RWPE1 (cell line): ENCODE measurements at regions not wholly inside any gene's neighbourhood (a gene's known extent, or its start where the extent isn't known, plus 50 kb on each side); places are given as distances from the start of the nearest gene placed in this dataset.
"Not testable (repeated sequence)": the region's sequence is repeated elsewhere in the genome, so short reads cannot be mapped to it uniquely, and the experiment has no call there.

Source experiments
- CTCF ChIA-PET: fragments of 350-600 bp; sonication (Branson Sonifier 250); formaldehyde crosslinking; extraction: SDS; loops from one replicate; lab custom pipeline; 2021; lab: Yijun Ruan, JAX
- POLR2A ChIA-PET: fragments of 400-600 bp; formaldehyde crosslinking; extraction: SDS; loops from one replicate; lab custom pipeline; 2020; ENCODE audit warnings: antibody characterized with exemption; ENCODE audit not compliant: low non-redundant PET; lab: Yijun Ruan, JAX
- DNase-seq: peaks from one replicate; pipeline ENCODE4 v3.0.0; 2012; ENCODE audit warnings: low spot score
- H3K27ac ChIP-seq: fragments of 450-650 bp; 2 replicates; pipeline ENCODE4 v1.5.1; 2017
- TF ChIP-seq, protein P1 (sequence below): fragments of 450-650 bp; conservative IDR thresholded peaks from 2 replicates; pipeline ENCODE4 v1.5.1; 2017; ENCODE audit warnings: low read depth, mild to moderate bottlenecking

DNA sequence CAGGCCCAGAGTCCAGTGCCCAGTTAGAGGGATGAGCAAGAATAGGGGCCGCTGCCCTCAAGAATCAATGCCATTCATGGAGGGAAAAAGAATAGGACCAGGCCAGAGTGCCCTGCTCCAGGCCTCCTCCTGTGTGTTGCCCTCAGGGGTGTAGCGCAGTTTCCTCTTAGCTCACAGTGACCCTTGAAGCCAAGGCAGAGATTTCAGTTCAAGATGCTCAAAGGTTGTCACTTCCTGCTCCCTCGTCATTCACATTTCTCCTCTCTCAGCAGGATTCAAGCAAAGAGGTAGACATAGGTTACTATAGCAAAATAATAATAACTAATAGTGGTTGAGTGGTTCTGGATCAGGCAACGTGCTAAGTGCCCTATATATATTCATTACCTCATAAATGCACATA is 55.1 kb upstream of the PELI2 start:
- no peak for DNase-seq
- no peak overlapping the region for H3K27ac ChIP-seq
- CTCF ChIA-PET: no interaction called here
- POLR2A ChIA-PET: no interaction called here
- TF ChIP-seq, protein P1, sequence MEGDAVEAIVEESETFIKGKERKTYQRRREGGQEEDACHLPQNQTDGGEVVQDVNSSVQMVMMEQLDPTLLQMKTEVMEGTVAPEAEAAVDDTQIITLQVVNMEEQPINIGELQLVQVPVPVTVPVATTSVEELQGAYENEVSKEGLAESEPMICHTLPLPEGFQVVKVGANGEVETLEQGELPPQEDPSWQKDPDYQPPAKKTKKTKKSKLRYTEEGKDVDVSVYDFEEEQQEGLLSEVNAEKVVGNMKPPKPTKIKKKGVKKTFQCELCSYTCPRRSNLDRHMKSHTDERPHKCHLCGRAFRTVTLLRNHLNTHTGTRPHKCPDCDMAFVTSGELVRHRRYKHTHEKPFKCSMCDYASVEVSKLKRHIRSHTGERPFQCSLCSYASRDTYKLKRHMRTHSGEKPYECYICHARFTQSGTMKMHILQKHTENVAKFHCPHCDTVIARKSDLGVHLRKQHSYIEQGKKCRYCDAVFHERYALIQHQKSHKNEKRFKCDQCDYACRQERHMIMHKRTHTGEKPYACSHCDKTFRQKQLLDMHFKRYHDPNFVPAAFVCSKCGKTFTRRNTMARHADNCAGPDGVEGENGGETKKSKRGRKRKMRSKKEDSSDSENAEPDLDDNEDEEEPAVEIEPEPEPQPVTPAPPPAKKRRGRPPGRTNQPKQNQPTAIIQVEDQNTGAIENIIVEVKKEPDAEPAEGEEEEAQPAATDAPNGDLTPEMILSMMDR: no peak

DNA sequence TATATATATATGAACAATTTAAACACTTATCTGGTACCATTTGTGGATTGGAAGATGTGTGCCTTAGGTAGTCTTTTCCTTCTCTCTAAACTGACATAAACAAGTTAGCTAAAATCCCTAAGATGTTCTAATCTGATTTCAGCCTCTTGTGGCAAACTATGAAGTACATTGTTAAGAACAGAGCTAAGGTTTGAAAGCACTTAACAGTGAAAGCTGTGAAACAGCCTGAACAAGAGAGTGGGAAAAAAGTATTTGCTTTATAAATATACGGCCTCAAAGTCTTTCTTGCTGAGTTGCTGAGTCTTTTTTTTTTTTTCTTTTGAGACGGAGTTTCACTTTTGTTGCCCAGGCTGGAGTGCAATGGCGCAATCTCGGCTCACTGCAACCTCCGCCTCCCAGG is 53.7 kb upstream of the PELI2 start:
- ChIA-PET CTCF (interaction anchor here (0.6 to 0.7 kb wide), 2 partner anchors 15 to 94 kb away, joined by 4 to 5 read pairs; no protein-coding TSS in a partner anchor), POLR2A (no interaction called here)
- TF ChIP-seq, protein P1: no peak
- DNase-seq: no peak
- H3K27ac ChIP-seq: no peak overlapping the region

- POLR2A ChIA-PET, CTCF ChIA-PET, H3K27ac ChIP-seq, DNase-seq: not testable (repeated sequence)
Measured at GRCh38 chr14:56065199-56065598, 53.0 kb upstream of the PELI2 start.

DNA sequence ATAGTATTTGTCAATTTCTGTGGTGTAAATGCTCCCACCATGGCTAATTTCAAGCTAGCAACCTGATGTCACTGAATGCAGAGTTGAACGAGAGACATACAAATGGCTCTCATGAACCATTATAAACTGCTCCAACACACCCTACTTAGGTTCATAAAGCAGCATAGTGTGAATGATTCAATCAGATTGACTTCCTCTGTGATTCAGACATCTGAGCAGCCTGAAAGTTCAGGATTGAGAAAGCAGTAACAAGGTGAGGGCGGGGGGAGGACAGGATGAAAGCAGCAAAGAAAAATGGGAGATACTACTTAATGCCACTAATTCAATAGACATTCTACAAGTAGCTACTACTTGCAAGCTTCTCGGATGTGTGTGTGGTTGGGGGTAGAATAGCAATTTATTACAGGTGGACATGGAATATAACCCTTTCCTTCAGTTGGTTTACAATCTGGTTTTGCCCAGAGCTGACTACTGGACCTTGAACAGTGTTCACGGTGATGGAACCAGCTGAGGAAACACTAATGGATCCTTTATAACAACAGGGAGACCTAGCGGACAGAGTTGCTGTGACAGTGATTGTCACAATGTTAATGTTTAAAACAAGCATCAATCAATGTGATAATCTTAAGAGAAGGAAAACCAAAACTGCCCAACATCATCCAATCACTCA is 52.5 kb upstream of the PELI2 start:
- ChIA-PET POLR2A (no interaction called here), CTCF (no interaction called here)
- H3K27ac ChIP-seq: no peak overlapping the region
- TF ChIP-seq, protein P1: no peak
- peak; percentile 14 for DNase-seq
